Stimulated activated CD4-positive, alpha-beta T cell treated with anti-CD3 and anti-CD28 coated beads, Interleukin-1b, Interleukin-23, amount 100 ng/mL, for 4 hours (primary cell): ENCODE measurements at regions not wholly inside any gene's neighbourhood (a gene's known extent, or its start where the extent isn't known, plus 50 kb on each side); places are given as distances from the start of the nearest gene placed in this dataset.

Experiments used
- DNase-seq, 2 donors: peaks; one replicate each; pipeline ENCODE4 v3.0.0-alpha.2; 2020; ENCODE audit warnings: low read depth in 2 of 2

DNA sequence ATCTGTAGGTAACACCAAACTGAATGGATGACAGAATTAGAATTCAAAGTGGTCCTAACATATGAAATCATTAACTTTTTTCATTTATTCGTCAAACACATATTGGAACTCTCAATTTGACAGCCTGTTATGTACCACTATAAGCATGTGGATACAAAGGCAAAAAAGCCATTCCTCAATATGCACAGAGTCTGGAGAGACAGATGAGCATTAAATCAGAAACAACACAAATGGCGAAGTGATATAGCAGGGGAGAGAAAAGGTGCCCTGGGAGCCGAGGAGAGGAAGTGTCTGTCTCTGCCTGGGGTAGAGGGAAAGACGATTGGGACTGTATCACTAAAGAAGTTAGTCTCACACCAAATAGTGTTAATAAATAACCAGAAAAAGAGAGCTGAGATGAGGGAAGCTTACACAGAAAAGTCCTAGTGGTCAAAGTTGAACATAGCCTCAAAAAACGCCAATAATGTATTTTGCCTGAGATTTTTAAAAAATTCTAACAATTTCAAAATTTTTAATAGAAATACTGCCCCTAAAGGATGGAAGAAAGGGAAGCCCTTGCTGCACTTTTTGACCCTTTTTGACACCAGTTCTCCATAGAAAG, 417.5 kb downstream of the TUSC7 start:
- DNase-seq = no peak

DNA sequence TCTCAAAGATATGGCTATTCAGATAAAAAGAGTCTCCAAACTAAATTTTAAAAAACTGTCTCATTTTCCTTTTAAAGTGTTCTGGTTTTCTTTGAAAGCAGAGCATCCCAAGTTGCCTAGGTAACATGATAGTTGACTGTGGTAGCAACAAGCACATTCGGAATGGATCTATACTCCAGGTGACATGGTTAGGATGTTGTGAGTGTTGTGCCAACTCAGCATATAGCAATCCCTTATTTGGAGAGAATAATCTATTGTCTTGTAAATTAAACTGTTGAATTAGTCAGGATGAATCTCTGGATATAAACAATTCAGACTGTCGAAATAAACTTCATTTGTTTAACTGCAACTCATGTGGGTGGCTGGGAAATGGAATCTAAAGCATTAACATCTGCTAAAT, 418.6 kb downstream of the TUSC7 start:
- no peak for DNase-seq

DNA sequence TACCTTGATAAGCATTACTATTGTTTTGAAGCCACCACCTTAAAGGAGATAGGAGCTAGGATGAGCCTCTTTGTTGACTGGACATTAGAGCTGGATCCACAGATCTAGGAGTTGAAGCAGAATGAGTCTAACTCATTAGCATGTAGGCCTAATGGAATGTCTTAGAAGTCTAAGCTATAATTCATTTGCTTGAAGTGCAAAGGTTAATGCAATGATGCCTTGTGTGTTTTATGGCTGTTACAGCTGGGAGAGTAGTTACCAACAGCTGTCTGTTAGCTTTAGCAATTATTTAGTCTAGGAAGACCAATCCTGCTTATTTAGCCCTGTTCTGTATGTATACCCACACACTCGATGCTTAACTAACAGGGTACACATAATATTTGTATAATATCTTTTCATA, 419.3 kb downstream of the TUSC7 start:
- no peak for DNase-seq

DNA sequence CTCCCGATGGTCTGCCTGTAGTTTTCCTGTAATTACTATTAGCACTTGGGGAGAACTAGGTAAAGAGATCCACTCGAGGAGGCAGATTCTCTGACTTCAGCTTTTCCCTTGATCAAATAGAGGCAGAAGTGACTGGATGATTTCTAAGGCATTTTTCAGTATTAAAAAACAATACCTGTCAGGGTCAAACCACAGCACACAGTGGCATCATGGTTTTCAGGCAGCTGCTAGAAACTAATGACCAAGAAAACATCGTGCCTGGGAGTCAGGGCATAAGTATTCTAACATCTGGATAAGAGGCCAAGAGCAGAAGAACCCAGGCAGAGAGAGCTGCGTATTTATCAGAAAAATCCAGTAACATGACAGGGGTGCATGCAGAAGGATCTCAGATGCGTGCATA, 419.9 kb downstream of the TUSC7 start:
- no peak for DNase-seq

DNA sequence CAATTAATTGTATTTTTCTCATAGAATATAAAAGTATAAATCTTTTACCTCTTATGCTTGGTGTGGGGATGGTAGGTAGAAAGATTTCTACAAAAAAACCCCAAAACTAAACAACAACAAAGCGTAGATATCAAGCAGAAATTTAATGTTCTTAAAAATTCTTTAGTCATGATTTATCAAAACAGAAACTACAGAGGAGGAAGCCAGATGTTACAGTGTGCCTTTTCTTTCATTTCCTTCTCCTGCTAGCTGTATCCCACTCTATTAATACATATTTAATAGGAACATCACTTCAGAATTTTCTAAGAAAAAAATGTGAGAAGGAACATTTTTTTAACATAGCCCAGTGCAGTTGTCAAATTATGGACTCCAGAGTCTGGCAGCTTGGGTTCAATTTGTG, 420.6 kb downstream of the TUSC7 start:
- DNase-seq = no peak

DNA sequence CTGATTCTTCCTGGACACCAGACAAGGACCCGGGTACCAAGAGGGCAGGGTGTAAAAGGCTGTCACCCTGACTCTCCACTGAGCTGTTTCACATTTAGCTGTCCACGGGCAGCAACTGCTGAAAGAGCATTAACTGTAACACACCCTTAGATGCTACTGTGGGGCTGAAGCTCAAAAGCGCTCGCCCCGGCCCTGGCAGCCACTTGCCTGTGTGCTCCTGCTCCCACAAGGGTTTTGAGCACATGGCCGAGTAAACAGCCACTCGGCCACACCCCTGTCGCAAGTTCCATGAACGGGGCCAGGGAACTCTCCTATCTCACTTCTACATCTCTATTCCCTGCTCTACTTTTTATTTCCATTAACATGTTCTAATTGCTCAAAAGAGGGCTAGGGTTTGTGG, 421.7 kb downstream of the TUSC7 start:
- no peak for DNase-seq

DNA sequence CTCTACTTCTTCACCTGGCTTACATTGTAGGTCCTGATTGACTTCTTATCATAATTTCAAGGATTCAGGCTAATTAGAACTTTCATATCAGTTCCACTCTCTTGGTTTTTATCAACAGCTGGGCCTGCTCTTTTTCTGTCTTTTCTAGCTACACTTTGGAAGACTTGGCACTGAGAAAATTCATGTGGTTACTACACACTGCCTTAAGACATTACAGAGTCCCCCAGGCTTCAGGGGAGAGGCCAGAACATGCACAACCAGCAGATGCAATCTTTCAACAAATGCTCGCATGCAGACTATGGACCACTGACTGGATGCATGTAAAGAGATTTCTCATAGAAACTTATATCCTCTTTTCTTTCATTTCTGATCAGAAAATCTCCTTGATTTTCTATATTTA, 423.5 kb downstream of the TUSC7 start:
- DNase-seq = no peak

DNA sequence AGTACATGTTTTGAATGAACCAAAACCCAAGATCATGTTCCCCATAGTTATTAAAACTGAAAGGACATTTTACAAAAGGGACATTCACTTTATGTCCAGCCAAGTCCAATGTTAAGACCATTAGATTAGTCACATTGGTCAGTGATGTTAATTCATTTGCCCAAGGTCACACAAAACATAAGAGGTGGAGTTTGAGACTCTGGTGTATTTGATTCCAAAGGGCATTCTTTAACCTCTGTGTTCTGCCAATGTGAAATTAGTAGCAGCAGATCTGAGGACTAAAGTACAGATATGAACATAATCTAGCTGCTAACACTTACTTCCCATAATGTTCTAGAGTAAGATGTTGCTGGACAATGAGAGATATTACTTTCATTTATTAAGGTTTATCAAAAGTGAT, 425.6 kb downstream of the TUSC7 start:
- DNase-seq = no peak

DNA sequence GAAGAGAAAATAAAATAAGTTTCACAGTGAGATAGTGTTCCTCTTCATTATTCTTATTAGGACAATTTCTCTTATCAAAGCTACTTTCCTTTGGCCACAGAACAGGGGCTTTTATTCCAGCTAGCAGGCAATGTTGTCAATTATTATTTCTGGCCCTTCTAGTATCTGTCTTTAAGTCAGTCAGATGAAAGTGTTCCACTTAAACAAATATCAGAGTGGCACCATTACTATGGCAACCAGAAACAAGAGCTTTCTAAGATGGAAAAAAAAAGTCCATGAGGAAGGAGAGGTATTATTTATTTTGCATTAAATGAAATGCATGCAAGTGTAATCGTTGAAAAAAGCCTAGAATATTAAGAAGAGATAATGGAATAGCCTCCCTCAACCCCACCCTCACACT, 426.4 kb downstream of the TUSC7 start:
- no peak for DNase-seq

DNA sequence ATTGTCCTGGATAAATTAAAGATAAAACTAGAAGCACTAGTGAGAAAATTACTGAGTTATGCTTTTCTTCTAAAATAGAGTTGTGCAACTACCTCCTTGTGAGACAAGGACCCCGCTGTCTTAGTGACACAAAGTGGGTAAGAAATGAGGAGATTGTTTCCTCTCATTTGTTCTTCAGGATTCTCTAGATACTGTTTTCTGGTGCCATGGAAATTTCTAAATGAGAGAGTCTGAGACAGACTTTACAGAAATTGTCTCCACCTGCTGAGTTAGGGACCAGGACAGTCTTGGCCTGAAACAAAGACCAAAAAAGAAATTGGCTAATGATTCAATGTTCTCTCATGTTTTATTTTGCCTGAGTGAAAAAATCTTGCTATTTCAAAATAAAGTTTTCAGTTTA, 427.5 kb downstream of the TUSC7 start:
- no peak for DNase-seq

DNA sequence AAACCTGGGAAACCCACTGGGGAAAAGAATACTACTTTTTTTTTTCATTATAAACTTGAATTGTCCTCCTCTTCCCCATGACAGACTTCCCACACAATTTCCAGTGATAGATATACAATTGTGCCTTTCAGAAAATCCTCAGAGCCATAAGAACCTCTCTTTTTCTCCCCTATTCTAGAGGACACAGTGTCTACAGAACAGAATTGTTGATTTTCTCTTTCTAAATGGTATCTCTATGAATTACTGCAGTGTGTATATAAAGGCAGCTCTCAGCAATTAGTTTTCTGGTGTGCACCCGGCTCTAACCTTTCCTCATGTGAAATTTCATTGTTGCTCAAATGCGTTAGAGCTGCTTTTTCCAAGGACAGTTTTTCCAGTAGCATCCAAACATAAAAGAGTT, 430.1 kb downstream of the TUSC7 start:
- no peak for DNase-seq

DNA sequence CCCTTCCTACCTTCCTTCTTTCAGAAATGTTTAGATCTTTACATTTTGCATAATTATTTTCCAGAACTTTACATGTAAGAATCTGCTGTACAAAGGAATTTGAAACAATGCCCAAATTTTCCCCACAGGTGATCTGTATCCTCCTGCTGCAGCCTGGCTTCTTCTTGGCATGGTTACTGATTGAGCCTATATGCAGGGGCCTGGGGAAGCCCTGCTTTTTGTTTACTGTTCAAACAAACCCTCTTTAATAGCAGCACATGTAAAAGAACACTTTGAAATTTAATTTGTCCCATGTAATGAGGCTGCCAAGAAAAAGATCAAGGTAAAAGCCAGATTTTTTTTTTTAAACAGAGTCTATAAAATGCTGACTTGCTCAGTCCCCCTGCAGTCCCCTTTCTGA, 432.2 kb downstream of the TUSC7 start:
- no peak for DNase-seq

DNA sequence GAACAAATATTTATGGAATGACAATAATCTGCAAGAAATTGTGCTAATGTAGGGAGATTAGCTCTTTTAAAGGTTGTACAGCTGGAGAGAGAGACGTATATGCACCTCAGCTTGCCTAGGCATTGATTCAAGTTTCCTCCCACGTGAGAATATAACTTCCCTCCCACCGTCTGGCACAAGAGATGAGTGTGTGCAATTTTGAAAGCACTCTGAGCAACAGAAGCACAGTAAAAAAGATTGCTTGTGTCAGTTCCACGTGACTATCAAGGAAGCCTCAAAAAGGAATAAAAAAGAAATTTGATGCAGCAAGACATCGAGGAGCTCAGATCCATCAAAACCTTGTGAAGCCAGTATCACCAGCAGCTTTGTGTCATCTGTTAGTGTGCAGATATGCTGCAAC, 435.3 kb downstream of the TUSC7 start:
- no peak for DNase-seq

DNA sequence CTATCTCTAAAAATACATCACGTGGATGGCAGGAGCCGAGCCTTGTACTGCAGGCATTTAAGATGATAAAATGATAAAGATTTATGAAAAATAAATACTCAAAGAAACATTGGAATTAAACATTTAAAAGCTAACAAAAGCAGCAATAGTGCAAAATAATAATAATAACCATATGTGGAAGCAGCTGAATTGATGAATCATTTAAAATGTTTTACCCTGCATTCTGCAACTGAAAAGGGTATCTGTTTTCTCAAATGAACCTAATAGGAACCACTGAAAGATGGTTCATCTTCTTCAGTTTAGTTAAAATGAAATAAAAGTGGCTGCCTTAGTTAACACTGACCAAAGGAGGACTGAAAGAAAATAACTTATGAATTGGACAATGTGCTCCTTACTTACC, 436.1 kb downstream of the TUSC7 start:
- no peak for DNase-seq

DNA sequence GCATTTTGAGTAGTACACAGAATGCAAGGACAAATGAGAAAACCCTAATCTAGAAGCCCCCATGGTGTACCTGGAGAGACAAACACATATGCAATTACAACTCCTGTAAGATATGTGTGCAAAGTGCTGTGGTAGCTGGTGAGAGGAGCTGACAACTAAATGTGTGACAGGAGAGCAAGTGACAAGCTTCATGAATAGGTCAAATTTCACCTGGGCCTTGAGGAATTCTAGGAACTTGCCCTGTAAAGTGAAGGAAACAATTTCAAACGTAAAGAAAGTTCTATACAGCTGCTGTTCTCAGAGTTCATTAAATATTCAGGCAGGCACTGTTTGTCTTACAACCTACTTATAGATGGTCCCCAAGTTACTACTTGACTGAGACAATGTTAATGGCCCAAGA, 437.0 kb downstream of the TUSC7 start:
- DNase-seq = no peak

DNA sequence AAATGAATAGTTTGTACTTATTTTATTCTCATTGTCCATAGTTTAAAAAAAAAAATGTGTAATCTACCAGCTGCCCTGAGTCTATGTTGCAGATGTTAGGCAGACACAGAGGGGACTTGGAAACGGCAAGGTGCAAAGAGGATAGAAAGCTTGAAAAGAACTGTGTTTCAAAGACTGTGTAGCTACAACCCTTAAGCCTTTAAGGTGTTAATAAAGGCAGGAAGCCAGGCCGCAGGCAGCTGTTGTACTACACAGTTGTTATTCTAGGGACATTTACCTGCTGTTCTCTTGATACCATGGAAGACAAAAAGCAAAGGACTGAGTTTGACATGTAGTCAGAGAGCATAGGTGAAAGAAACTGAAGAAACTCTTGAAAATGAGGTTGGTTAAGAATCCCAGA, 440.0 kb downstream of the TUSC7 start:
- DNase-seq = no peak

DNA sequence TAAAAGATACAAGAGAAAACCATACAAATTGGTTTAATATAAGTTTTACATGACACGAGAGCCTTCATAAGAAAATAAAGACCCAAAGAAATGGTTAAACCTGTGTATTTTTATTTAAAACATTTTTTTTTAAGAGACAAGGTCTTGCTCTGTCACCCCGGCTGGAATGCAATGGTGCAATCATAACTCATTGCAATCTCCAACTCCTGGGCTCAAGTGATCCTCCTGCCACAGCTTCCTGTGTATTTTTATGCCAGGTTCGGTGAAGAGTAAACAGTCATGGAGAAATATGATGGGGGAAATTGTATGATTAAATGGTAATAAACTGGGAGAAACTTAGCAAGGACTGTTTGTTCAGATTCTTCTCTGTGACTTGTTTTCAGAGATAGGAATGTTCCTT, 441.0 kb downstream of the TUSC7 start:
- no peak for DNase-seq

DNA sequence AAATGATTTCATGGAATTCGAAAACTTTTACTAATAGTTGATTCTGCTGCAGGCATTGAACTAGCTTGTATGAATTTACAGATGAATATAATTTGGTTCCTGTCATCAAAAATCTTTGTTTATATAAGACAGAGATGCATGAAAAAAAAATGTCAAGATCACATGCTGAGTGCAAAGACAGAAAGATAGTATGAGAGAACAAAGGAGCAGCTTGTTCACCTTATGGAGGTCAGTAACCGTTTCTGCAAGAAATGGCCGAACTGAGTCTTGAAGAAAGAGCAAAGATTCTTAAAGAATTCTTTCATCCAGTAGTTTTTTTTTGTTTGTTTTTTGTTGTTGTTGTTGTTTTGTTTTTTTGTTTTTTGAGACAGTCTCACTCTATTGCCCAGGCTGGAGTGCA, 450.6 kb downstream of the TUSC7 start:
- DNase-seq = no peak

DNA sequence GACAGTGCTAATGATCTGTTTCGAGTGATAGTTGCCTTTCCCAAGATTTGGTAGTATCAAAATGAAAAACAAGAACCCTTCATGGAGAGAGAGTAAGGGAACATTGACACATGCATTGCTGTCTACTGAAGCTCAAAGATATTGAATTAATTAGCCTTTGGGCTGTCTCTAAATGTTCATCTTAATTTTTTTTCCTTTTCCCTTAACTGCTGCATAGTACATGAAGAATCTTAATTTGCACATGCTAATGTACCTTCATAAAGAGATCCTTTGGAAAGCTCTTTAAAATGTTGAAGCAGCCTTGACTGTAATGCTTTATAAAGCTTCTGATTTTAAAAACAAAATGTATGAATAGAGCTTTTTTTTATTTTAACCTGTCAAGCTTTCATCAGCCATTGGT, 452.2 kb downstream of the TUSC7 start:
- DNase-seq = no peak

DNA sequence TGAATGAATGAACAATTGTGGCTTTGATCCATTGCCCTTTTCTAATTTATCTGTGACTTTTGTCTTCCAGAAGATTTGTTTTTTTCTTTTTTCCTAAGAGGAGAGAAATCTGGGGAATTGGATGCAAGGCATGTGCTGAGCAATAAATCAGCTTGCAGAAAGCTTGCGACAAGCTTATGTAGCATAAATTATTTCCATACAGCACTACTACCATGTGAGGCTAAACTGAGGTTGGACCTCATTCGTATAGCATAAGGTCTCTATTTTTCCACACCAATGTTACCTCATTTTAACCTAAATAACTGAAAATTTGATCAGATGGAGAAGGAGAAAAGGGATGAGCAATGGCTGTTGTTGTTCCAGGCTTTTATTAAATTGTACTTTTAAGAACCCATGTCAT, 455.6 kb downstream of the TUSC7 start:
- DNase-seq = no peak

DNA sequence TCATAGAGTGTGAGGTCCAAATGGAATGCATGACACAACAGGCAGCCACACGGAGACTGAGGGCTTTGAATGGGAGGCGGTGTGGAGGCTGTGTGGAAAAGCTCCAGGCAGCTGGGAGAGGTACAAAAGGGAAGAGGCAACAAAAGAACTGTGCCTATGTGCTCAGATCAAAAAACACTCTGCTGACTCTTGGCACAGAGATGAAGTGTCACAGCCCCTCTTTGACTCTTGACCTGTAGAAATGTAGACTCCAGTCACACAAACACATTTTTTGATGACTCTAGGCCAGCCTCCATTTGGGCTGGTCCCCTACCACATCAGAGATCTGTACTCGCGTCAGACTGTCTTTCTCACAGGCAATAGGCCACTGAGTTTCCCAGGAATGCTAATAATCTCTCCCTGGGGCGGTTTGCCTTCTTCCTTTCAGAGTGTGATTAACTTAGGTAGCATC, 456.0 kb downstream of the TUSC7 start:
- DNase-seq = no peak

DNA sequence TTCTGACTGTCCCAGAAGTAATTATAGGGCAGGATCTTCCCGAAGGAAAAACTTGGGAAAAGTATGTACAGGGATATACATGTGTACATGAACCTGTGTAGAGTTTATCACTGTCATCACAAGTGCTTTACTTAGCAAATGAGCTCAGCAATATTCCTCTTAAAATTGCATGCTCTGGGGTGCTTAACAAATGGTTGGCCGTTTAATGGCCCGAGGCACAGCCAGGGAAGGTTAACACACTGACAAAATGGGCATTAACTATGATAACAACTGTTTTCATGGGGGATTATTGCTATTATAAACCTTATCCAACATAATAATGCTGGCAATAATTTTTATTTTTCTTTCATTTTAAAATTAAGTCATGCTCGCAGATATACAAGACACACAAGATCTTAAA, 459.3 kb downstream of the TUSC7 start:
- DNase-seq = no peak

DNA sequence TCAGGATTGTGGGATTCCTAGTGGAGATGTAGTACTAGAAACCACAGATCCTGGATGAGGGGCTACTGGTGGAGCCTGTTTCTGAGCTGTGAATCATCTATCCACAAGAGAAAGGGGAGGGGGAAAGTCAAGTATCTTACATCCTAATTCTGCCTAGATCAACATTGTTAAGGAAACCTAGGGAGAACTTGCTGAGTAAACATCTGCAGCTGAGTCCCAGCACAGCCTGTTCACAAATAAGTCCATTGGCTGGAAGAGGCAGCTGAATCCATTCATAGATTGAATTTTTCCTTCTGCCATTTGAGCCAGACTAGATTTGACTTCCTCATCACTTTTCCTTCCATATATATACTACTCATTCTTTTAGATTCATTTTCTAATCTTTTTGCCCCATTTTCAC, 460.5 kb downstream of the TUSC7 start:
- no peak for DNase-seq

DNA sequence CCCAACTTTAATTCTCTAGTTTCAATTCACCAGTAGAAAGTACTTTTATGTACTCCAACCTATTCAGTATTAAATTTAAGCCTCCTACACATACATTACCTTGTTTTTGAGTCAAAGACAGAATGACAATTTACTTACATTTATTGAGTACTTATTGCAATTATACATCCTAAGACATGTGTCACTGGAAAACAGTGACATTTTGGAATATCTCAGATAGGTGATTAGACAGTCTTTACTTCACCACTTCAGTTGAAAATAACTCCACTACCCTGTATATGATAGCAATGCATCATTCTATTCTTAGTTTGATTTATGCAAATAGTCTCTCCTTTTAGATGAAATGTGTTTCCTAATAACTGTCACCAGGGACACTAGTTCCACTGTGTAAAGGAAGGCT, 461.5 kb downstream of the TUSC7 start:
- no peak for DNase-seq

DNA sequence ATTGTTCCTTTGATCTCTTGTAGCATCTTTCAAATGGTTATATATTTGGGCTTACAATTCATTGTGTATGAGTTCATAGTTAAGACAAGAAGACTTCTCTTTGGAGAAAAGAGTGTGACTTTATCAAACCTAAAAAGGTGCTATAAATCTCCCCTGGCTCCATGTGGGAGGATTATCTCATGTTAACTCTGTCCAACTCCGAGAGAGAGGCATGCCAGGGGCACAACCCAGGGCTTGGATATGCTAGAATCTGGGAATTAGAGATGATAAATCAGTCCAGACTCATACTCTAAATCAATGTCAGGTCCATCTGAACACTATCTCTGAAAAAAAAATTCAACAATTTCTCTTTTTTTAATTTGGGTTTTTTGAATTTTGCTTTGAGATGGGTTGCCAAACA, 462.8 kb downstream of the TUSC7 start:
- DNase-seq = no peak
